ENCODE measurements at regions not wholly inside any gene's neighbourhood (a gene's known extent, or its start where the extent isn't known, plus 50 kb on each side); places are given as distances from the start of the nearest gene placed in this dataset.

GRCh38 chr9:20138841-20139240, 350.0 kb upstream of the SLC24A2 start:
- no peaks in the 10 kb centered on the region for H3K36me3 ChIP-seq
- no peak overlapping the region for H3K4me3 ChIP-seq
- no peak overlapping the region for H3K4me2 ChIP-seq
- H3K9me3 ChIP-seq: no peaks in the 10 kb centered on the region
- H3K4me1 ChIP-seq: no peaks in the 10 kb centered on the region
- TF ChIP-seq Cebpa-rat (IDR thresholded peaks at IDR 0.05): no peak
- no peak overlapping the region for H3K27ac ChIP-seq
- no peaks in the 10 kb centered on the region for H3K27me3 ChIP-seq
- no peak overlapping the region for H3K9ac ChIP-seq
- no peaks in the 10 kb centered on the region for H4K20me1 ChIP-seq

- no peak for TF ChIP-seq Cebpa-rat (IDR thresholded peaks at IDR 0.05)
- H3K9ac ChIP-seq: no peak overlapping the region
- no peaks in the 10 kb centered on the region for H3K36me3 ChIP-seq
- no peaks in the 10 kb centered on the region for H3K4me1 ChIP-seq
- H3K27ac ChIP-seq: no peak overlapping the region
- H3K4me2 ChIP-seq: no peak overlapping the region
- H3K27me3 ChIP-seq: no peaks in the 10 kb centered on the region
- H4K20me1 ChIP-seq: no peaks in the 10 kb centered on the region
- no peak overlapping the region for H3K4me3 ChIP-seq
- H3K9me3 ChIP-seq: no peaks in the 10 kb centered on the region
These were observed 349.3 kb upstream of the SLC24A2 start for GRCh38 chr9:20138116-20138515.

GRCh38 chr9:20137425-20137824, 348.6 kb upstream of the SLC24A2 start:
- no peaks in the 10 kb centered on the region for H3K36me3 ChIP-seq
- no peaks in the 10 kb centered on the region for H3K27me3 ChIP-seq
- no peaks in the 10 kb centered on the region for H3K9me3 ChIP-seq

GRCh38 chr9:20135119-20135697, 346.4 kb upstream of the SLC24A2 start:
- Histone ChIP-seq H3K4me3 (no peak overlapping the region), H3K27ac (no peak overlapping the region), H3K4me1 (no peaks in the 10 kb centered on the region), H4K20me1 (no peaks in the 10 kb centered on the region), H3K9ac (no peak overlapping the region), H3K27me3 (no peaks in the 10 kb centered on the region), H3K4me2 (no peak overlapping the region), H3K36me3 (no peaks in the 10 kb centered on the region), H3K9me3 (no peaks in the 10 kb centered on the region)
- TF ChIP-seq Cebpa-rat (IDR thresholded peaks at IDR 0.05): no peak

More at GRCh38 chr9:20137425-20137824, 348.6 kb upstream of the SLC24A2 start:
- no peak overlapping the region for H3K27ac ChIP-seq
- TF ChIP-seq Cebpa-rat (IDR thresholded peaks at IDR 0.05): no peak
- H3K9ac ChIP-seq: no peak overlapping the region
- H3K4me3 ChIP-seq: no peak overlapping the region
- no peak overlapping the region for H3K4me2 ChIP-seq
- no peaks in the 10 kb centered on the region for H3K4me1 ChIP-seq
- no peaks in the 10 kb centered on the region for H4K20me1 ChIP-seq

- Histone ChIP-seq H3K4me1 (no peaks in the 10 kb centered on the region), H3K9me3 (no peaks in the 10 kb centered on the region), H3K27me3 (no peaks in the 10 kb centered on the region), H3K9ac (no peak overlapping the region), H3K4me3 (no peak overlapping the region), H3K27ac (no peak overlapping the region), H3K36me3 (no peaks in the 10 kb centered on the region), H4K20me1 (no peaks in the 10 kb centered on the region), H3K4me2 (no peak overlapping the region)
- TF ChIP-seq Cebpa-rat (IDR thresholded peaks at IDR 0.05): no peak
These were observed 336.9 kb upstream of the SLC24A2 start for GRCh38 chr9:20125727-20126126.

GRCh38 chr9:20119566-20119965, 330.7 kb upstream of the SLC24A2 start:
- no peak overlapping the region for H3K9ac ChIP-seq
- H3K9me3 ChIP-seq: peaks cover 6% of the 10 kb centered on the region; the same call in 1 of the 2 replicates
- H3K4me3 ChIP-seq: no peak overlapping the region
- no peak overlapping the region for H3K27ac ChIP-seq
- TF ChIP-seq Cebpa-rat (IDR thresholded peaks at IDR 0.05): no peak
- H4K20me1 ChIP-seq: no peaks in the 10 kb centered on the region
- H3K27me3 ChIP-seq: no peaks in the 10 kb centered on the region
- H3K4me2 ChIP-seq: no peak overlapping the region
- no peaks in the 10 kb centered on the region for H3K4me1 ChIP-seq
- H3K36me3 ChIP-seq: no peaks in the 10 kb centered on the region

GRCh38 chr9:20117986-20118385, 329.1 kb upstream of the SLC24A2 start:
- H3K27ac ChIP-seq: no peak overlapping the region
- no peaks in the 10 kb centered on the region for H3K4me1 ChIP-seq
- H4K20me1 ChIP-seq: no peaks in the 10 kb centered on the region
- no peaks in the 10 kb centered on the region for H3K27me3 ChIP-seq
- H3K4me2 ChIP-seq: no peak overlapping the region
- H3K4me3 ChIP-seq: no peak overlapping the region
- no peak for TF ChIP-seq Cebpa-rat (IDR thresholded peaks at IDR 0.05)
- H3K36me3 ChIP-seq: no peaks in the 10 kb centered on the region
- H3K9ac ChIP-seq: no peak overlapping the region
- peaks cover 6% of the 10 kb centered on the region; the same call in 1 of the 2 replicates for H3K9me3 ChIP-seq

GRCh38 chr9:20117482-20117881, 328.6 kb upstream of the SLC24A2 start:
- Histone ChIP-seq H3K27me3 (no peaks in the 10 kb centered on the region), H3K4me1 (no peaks in the 10 kb centered on the region), H3K4me3 (no peak overlapping the region), H4K20me1 (no peaks in the 10 kb centered on the region), H3K9me3 (peaks cover 6% of the 10 kb centered on the region; the same call in 1 of the 2 replicates), H3K27ac (no peak overlapping the region), H3K4me2 (no peak overlapping the region), H3K9ac (no peak overlapping the region), H3K36me3 (no peaks in the 10 kb centered on the region)
- TF ChIP-seq Cebpa-rat (IDR thresholded peaks at IDR 0.05): no peak

GRCh38 chr9:20114974-20115373, 326.1 kb upstream of the SLC24A2 start:
- Histone ChIP-seq H3K36me3 (no peaks in the 10 kb centered on the region), H3K27ac (no peak overlapping the region), H3K27me3 (no peaks in the 10 kb centered on the region), H3K9ac (no peak overlapping the region), H3K9me3 (peaks cover 6% of the 10 kb centered on the region; the same call in 1 of the 2 replicates), H3K4me1 (no peaks in the 10 kb centered on the region), H4K20me1 (no peaks in the 10 kb centered on the region), H3K4me2 (no peak overlapping the region), H3K4me3 (no peak overlapping the region)
- TF ChIP-seq Cebpa-rat (IDR thresholded peaks at IDR 0.05): no peak

GRCh38 chr9:20112205-20112783, 323.5 kb upstream of the SLC24A2 start:
- Histone ChIP-seq H3K4me3 (no peak overlapping the region), H3K4me2 (no peak overlapping the region), H3K27ac (no peak overlapping the region), H3K9me3 (peaks cover 6% of the 10 kb centered on the region; the same call in 1 of the 2 replicates), H4K20me1 (no peaks in the 10 kb centered on the region), H3K36me3 (no peaks in the 10 kb centered on the region), H3K4me1 (no peaks in the 10 kb centered on the region), H3K27me3 (no peaks in the 10 kb centered on the region), H3K9ac (no peak overlapping the region)
- TF ChIP-seq Cebpa-rat (IDR thresholded peaks at IDR 0.05): no peak
